HepG2 (cell line): ENCODE measurements at regions not wholly inside any gene's neighbourhood (a gene's known extent, or its start where the extent isn't known, plus 50 kb on each side); places are given as distances from the start of the nearest gene placed in this dataset.

Source experiments
- CEBPB ChIP-seq: IDR thresholded peaks from 2 replicates; pipeline ENCODE4 v1.6.1; 2011; ENCODE audit warnings: low read depth, low read length, improper control_type of control experiment, borderline replicate concordance
- ELF1 ChIP-seq: sonication (generic); formaldehyde crosslinking; IDR thresholded peaks from 2 replicates; pipeline ENCODE4 v1.4.0; 2020; ENCODE audit warnings: missing genetic modification reagents
- EP300 ChIP-seq, 3 experiments: sonication (generic) in 1 of 3; formaldehyde crosslinking in 1 of 3; IDR thresholded peaks; 2 replicates each; pipeline versions ENCODE4 v1.5.1 to v1.6.1; 2011 to 2020; ENCODE audit warnings: low read depth in 2 of 3, low read length in 2 of 3, borderline replicate concordance in 1 of 3, improper control_type of control experiment in 1 of 3, mild to moderate bottlenecking in 1 of 3, missing genetic modification reagents in 1 of 3, moderate library complexity in 1 of 3
- MAX ChIP-seq: IDR thresholded peaks from 2 replicates; pipeline ENCODE4 v1.6.1; 2012; ENCODE audit warnings: inconsistent platforms
- MYC ChIP-seq: sonication (generic); formaldehyde crosslinking; IDR thresholded peaks from 2 replicates; pipeline ENCODE4 v1.9.0; 2021; ENCODE audit warnings: missing genetic modification reagents, borderline replicate concordance
- MYNN ChIP-seq: sonication (generic); formaldehyde crosslinking; IDR thresholded peaks from 2 replicates; pipeline ENCODE4 v1.4.0; 2020; ENCODE audit warnings: mild to moderate bottlenecking, low read depth, missing genetic modification reagents
- SRSF1 ChIP-seq: fragments of 200-400 bp; formaldehyde crosslinking; optimal IDR thresholded peaks from 2 replicates; pipeline ENCODE3; 2017; ENCODE audit warnings: mild to moderate bottlenecking, low read depth, low read length, moderate library complexity
- TBP ChIP-seq: sonication (generic); formaldehyde crosslinking; IDR thresholded peaks from 2 replicates; pipeline ENCODE4 v1.5.0; 2020; ENCODE audit warnings: missing genetic modification reagents
- ZNF777 ChIP-seq: sonication (generic); formaldehyde crosslinking; IDR thresholded peaks from 2 replicates; pipeline ENCODE4 v1.4.0; 2020; ENCODE audit warnings: missing genetic modification reagents
- TF ChIP-seq, protein P1 (sequence below): sonication (generic); formaldehyde crosslinking; conservative IDR thresholded peaks from 2 replicates; pipeline ENCODE4 v1.4.0; 2020; ENCODE audit warnings: missing genetic modification reagents
- TF ChIP-seq, protein P2 (sequence below): IDR thresholded peaks from 2 replicates; pipeline ENCODE4 v1.6.1; 2018; ENCODE audit warnings: missing genetic modification reagents, mild to moderate bottlenecking, missing compliant biosample characterization

GRCh38 chr9:16150501-16150900 is 597.7 kb downstream of the CCDC171 start:
- TF ChIP-seq ZNF777 (CRISPR knock-in tag) (no peak), ELF1 (CRISPR knock-in tag) (no peak), MAX (no peak), EP300 (IDR thresholded peaks at IDR 0.05; ENCODE audit: low read depth in 2 of 2, low read length in 2 of 2) (no peak), EP300 (CRISPR knock-in tag; IDR thresholded peaks at IDR 0.05; ENCODE audit: borderline replicate concordance) (no peak), MYNN (no peak), CEBPB (no peak), MYC (no peak), SRSF1 (no peak), TBP (CRISPR knock-in tag) (no peak)
- TF ChIP-seq, protein P1, sequence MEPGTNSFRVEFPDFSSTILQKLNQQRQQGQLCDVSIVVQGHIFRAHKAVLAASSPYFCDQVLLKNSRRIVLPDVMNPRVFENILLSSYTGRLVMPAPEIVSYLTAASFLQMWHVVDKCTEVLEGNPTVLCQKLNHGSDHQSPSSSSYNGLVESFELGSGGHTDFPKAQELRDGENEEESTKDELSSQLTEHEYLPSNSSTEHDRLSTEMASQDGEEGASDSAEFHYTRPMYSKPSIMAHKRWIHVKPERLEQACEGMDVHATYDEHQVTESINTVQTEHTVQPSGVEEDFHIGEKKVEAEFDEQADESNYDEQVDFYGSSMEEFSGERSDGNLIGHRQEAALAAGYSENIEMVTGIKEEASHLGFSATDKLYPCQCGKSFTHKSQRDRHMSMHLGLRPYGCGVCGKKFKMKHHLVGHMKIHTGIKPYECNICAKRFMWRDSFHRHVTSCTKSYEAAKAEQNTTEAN (CRISPR knock-in tag): no peak
- TF ChIP-seq, protein P2, sequence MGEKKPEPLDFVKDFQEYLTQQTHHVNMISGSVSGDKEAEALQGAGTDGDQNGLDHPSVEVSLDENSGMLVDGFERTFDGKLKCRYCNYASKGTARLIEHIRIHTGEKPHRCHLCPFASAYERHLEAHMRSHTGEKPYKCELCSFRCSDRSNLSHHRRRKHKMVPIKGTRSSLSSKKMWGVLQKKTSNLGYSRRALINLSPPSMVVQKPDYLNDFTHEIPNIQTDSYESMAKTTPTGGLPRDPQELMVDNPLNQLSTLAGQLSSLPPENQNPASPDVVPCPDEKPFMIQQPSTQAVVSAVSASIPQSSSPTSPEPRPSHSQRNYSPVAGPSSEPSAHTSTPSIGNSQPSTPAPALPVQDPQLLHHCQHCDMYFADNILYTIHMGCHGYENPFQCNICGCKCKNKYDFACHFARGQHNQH: no peak
